ENCODE measurements at regions not wholly inside any gene's neighbourhood (a gene's known extent, or its start where the extent isn't known, plus 50 kb on each side); places are given as distances from the start of the nearest gene placed in this dataset.

DNA sequence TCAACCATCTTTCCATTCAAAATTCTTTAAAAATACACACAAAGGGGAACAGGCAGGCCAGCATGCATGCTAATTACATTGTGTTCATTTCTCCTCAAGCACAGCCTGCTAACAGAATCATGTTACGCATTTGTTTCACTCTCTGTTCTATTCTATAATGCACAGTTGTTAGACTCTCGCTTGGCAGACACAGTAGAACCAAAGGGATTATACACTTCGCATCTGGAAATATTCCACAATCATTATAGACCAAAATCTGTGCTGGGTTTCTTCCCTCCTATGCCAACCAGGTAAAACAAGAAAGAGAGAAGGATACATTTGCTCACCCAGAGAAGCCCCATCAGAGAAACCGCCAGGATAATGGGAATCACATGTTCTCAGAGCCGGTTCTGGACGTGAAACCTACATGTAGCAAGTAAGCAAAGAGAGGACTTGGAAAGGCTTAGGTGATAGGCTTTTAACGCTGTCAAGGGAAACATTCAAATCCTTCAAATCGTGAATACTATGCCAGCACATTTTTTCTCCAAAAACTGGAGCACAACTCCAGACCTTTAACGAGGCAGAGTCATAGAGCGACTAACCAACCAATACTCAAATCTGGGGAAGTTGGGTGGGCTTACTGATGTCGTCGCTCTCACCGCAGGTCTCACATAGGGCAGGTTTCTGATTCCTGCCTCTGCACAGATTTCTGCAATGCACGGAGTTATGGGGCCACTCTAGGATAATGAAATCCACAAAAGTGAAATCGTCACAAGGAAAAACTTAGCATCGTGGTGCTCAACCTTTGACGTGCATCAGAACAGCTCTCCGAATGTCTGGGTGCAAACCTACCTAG is 380.5 kb upstream of the AUTS2 start:
- Histone ChIP-seq H3K4ac (replicated peaks; ENCODE audit: insufficient read length, low read depth, low read length) (no peak overlapping the region), H3K4me1 (replicated peaks in 1 of 4; ENCODE audit: control insufficient read depth in 3 of 4, insufficient read depth in 4 of 4, low read length in 3 of 4) (no peaks in the 10 kb centered on the region), H2BK120ac (replicated peaks; ENCODE audit: low read depth, low read length) (no peak overlapping the region), H2BK5ac (ENCODE audit: low read depth, low read length) (no peak overlapping the region), H2AFZ (ENCODE audit: low read length) (no peak overlapping the region), H2BK12ac (ENCODE audit: low read depth, low read length) (no peak overlapping the region), H4K20me1 (replicated peaks in 1 of 2; ENCODE audit: control insufficient read depth in 1 of 2, insufficient read depth in 2 of 2, low read length in 2 of 2) (no peaks in the 10 kb centered on the region), H3K27me3 (replicated peaks in 1 of 4; ENCODE audit: control insufficient read depth in 3 of 4, extremely low read depth in 1 of 4, insufficient read depth in 3 of 4, low read length in 3 of 4) (peaks cover 0 to 2% (median 0%) of the 10 kb centered on the region in 4 experiments; a peak in 4 of 7 replicates), H2BK15ac (ENCODE audit: low read length) (no peak overlapping the region), H4K8ac (ENCODE audit: extremely low read depth, insufficient read depth, low read length) (no peak overlapping the region), H3K9ac (replicated peaks in 1 of 4; ENCODE audit: extremely low read depth in 1 of 4, low read depth in 3 of 4, low read length in 3 of 4) (no peak overlapping the region), H3K23me2 (ENCODE audit: low read depth, low read length) (no peaks in the 10 kb centered on the region), H2BK20ac (ENCODE audit: low read length) (no peak overlapping the region), H3K14ac (ENCODE audit: insufficient read length) (no peak overlapping the region), H3K23ac (ENCODE audit: insufficient read length) (no peak overlapping the region), H4K5ac (ENCODE audit: insufficient read length, low read depth, low read length) (no peak overlapping the region), H3K36me3 (ENCODE audit: control insufficient read depth in 2 of 4, insufficient read depth in 4 of 4, low read length in 3 of 4) (no peaks in the 10 kb centered on the region), H3K4me3 (ENCODE audit: extremely low read depth in 1 of 4, insufficient read depth in 2 of 4, low read depth in 3 of 4, low read length in 4 of 4) (no peak overlapping the region), H3K56ac (replicated peaks; ENCODE audit: insufficient read length, low read depth, low read length) (no peak overlapping the region), H2AK5ac (ENCODE audit: low read depth, low read length) (no peak overlapping the region), H4K91ac (replicated peaks; ENCODE audit: insufficient read length, low read length) (no peak overlapping the region), H3K27ac (ENCODE audit: low read depth, low read length) (no peak overlapping the region), H3K79me1 (ENCODE audit: low read depth, low read length) (no peaks in the 10 kb centered on the region), H3K79me2 (ENCODE audit: control insufficient read depth in 1 of 2, insufficient read depth in 2 of 2, low read length in 2 of 2) (no peaks in the 10 kb centered on the region), H3K18ac (ENCODE audit: extremely low read depth, low read length) (no peak overlapping the region), H3K9me3 (ENCODE audit: insufficient read depth in 2 of 2, low read depth in 1 of 2, low read length in 1 of 2) (no peaks in the 10 kb centered on the region), H3K4me2 (ENCODE audit: insufficient read depth in 1 of 2, low read depth in 2 of 2, low read length in 2 of 2) (no peak overlapping the region)
- CTCF ChIA-PET (ENCODE audit: partially characterized antibody): interaction anchor here (0.6 kb wide), 2 partner anchors 160 to 372 kb away, joined by 3 read pairs; no protein-coding TSS in a partner anchor
- FAIRE-seq (no peak), DNase-seq (ENCODE audit: low read depth in 1 of 2, low spot score in 2 of 2) (no peak)
- 89% methylated on average over 18 of the region's 18 CpGs; no CpG with 5 or more reads in 1 of the 2 experiments for WGBS, 2 experiments (ENCODE audit: extremely low coverage in 1 of 2, insufficient coverage in 1 of 2, insufficient read length in 1 of 2, insufficient replicate concordance in 2 of 2, low coverage in 1 of 2, low lambda C conversion rate in 2 of 2, missing lambda C conversion rate in 1 of 2)
- POLR2A ChIA-PET (ENCODE audit: partially characterized antibody): interaction anchor here (0.6 kb wide), 1 partner anchor 1915 kb away, joined by 3 read pairs; no protein-coding TSS in a partner anchor
- TF ChIP-seq SUZ12 (IDR thresholded peaks at IDR 0.05; ENCODE audit: low read length) (no peak), CTBP2 (IDR thresholded peaks at IDR 0.05; ENCODE audit: borderline replicate concordance, insufficient read depth, insufficient read length, low read length) (no peak), CBX5 (IDR thresholded peaks at IDR 0.05; ENCODE audit: low read depth, low read length) (no peak), BRCA1 (IDR thresholded peaks at IDR 0.05; ENCODE audit: low read depth, low read length) (no peak), EP300 (IDR thresholded peaks at IDR 0.05; ENCODE audit: borderline replicate concordance in 1 of 2, low read depth in 2 of 2, low read length in 2 of 2) (no peak), SP1 (IDR thresholded peaks at IDR 0.05; ENCODE audit: low read depth, low read length) (no peak), CEBPB (IDR thresholded peaks at IDR 0.05; ENCODE audit: low read depth, low read length) (no peak), TEAD4 (IDR thresholded peaks at IDR 0.05; ENCODE audit: low read depth, low read length) (no peak), NANOG (IDR thresholded peaks at IDR 0.05; ENCODE audit: insufficient read depth, low read depth, low read length, poor library complexity, severe bottlenecking) (no peak), PHF8 (conservative IDR thresholded peaks at IDR 0.05; ENCODE audit: low read depth, low read length) (no peak), CREB1 (IDR thresholded peaks at IDR 0.05) (no peak)
- TF ChIP-seq, protein P1, sequence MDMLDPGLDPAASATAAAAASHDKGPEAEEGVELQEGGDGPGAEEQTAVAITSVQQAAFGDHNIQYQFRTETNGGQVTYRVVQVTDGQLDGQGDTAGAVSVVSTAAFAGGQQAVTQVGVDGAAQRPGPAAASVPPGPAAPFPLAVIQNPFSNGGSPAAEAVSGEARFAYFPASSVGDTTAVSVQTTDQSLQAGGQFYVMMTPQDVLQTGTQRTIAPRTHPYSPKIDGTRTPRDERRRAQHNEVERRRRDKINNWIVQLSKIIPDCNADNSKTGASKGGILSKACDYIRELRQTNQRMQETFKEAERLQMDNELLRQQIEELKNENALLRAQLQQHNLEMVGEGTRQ (IDR thresholded peaks at IDR 0.05; ENCODE audit: low read length): no peak

Data from H1 (cell line).